GM23248 (cell line): ENCODE measurements at regions not wholly inside any gene's neighbourhood (a gene's known extent, or its start where the extent isn't known, plus 50 kb on each side); places are given as distances from the start of the nearest gene placed in this dataset.

Source experiments
- DNase-seq: peaks from one replicate; pipeline ENCODE4 v3.0.0-alpha.2; 2015
- H2AFZ ChIP-seq: fragments of 200-600 bp; sonication (generic); 2 replicates; pipeline ENCODE4 v1.6.1; 2016; ENCODE audit warnings: antibody characterized with exemption
- H3F3A ChIP-seq: fragments of 200-600 bp; sonication (generic); 2 replicates; pipeline ENCODE4 v1.6.1; 2016; ENCODE audit warnings: mild to moderate bottlenecking, antibody characterized with exemption, mixed run types; ENCODE audit not compliant: insufficient read depth
- H3K27ac ChIP-seq: fragments of 200-600 bp; sonication (generic); 2 replicates; pipeline ENCODE4 v1.5.1; 2016; ENCODE audit warnings: mild to moderate bottlenecking
- H3K27me3 ChIP-seq: fragments of 200-600 bp; sonication (generic); replicated peaks from 2 replicates; pipeline ENCODE4 v1.6.1; 2016; ENCODE audit warnings: mild to moderate bottlenecking; ENCODE audit not compliant: insufficient read depth
- H3K36me3 ChIP-seq: fragments of 200-600 bp; sonication (generic); 2 replicates; pipeline ENCODE4 v1.6.1; 2016; ENCODE audit warnings: low read depth, mild to moderate bottlenecking
- H3K4me1 ChIP-seq: fragments of 200-600 bp; sonication (generic); 2 replicates; pipeline ENCODE4 v1.6.1; 2016; ENCODE audit warnings: mild to moderate bottlenecking; ENCODE audit not compliant: insufficient read depth
- H3K4me2 ChIP-seq: fragments of 200-600 bp; sonication (generic); one replicate; pipeline ENCODE4 v1.6.1; 2016; ENCODE audit warnings: mild to moderate bottlenecking; ENCODE audit not compliant: unreplicated experiment
- H3K4me3 ChIP-seq: fragments of 200-600 bp; sonication (generic); 2 replicates; pipeline ENCODE4 v1.5.1; 2016; ENCODE audit warnings: mild to moderate bottlenecking
- H3K79me2 ChIP-seq: fragments of 200-600 bp; sonication (generic); 2 replicates; pipeline ENCODE4 v1.6.1; 2016; ENCODE audit warnings: mild to moderate bottlenecking; ENCODE audit not compliant: insufficient read depth
- H3K9ac ChIP-seq: fragments of 200-600 bp; sonication (generic); 2 replicates; pipeline ENCODE4 v1.6.1; 2016; ENCODE audit warnings: mild to moderate bottlenecking
- H3K9me2 ChIP-seq: fragments of 200-600 bp; sonication (generic); 2 replicates; pipeline ENCODE4 v1.6.1; 2016; ENCODE audit warnings: mixed run types, mild to moderate bottlenecking, moderate library complexity; ENCODE audit not compliant: insufficient read depth
- H3K9me3 ChIP-seq: fragments of 200-600 bp; sonication (generic); one replicate; pipeline ENCODE4 v1.6.1; 2017; ENCODE audit warnings: low read depth
- H4K20me1 ChIP-seq: fragments of 200-600 bp; sonication (generic); 2 replicates; pipeline ENCODE4 v1.6.0; 2016; ENCODE audit not compliant: insufficient read depth
- EZH2 ChIP-seq: fragments of 200-600 bp; sonication (generic); IDR thresholded peaks from 2 replicates; pipeline ENCODE4 v1.6.1; 2018; ENCODE audit warnings: antibody characterized with exemption, mild to moderate bottlenecking; ENCODE audit not compliant: insufficient read depth, poor library complexity, severe bottlenecking
- EZH2phosphoT487 ChIP-seq: fragments of 200-600 bp; sonication (generic); IDR thresholded peaks from 2 replicates; pipeline ENCODE4 v1.6.1; 2018; ENCODE audit warnings: antibody characterized with exemption, moderate library complexity, mild to moderate bottlenecking, low read depth; ENCODE audit not compliant: insufficient read depth
- WGBS, 2 experiments: methylation state at CpG; one replicate each; pipeline ENCODE4 v1.1.6; 2015 to 2017; ENCODE audit warnings: low lambda C conversion rate in 2 of 2, low coverage in 1 of 2; ENCODE audit errors: missing lambda C conversion rate in 2 of 2; 5-methylcytosine and 5-hydroxymethylcytosine counted together
- in situ Hi-C: fragments of 300-500 bp; cut with MboI; formaldehyde crosslinking; loops from 2 replicates; pipeline ENCODE4 v1.15.0; 2020

GRCh38 chr3:88230638-88231037 lies 80.9 kb downstream of the C3orf38 start:
- TF ChIP-seq EZH2phosphoT487: no peak
- TF ChIP-seq EZH2: no peak
- H3K27ac ChIP-seq: no peak overlapping the region
- H3K9me3 ChIP-seq: no peaks in the 10 kb centered on the region
- in situ Hi-C loops: no loop called here
- no peak for DNase-seq
- H3K9ac ChIP-seq: no peak overlapping the region
- H3K79me2 ChIP-seq: no peaks in the 10 kb centered on the region
- no peaks in the 10 kb centered on the region for H3K4me1 ChIP-seq
- H3K4me3 ChIP-seq: no peak overlapping the region
- no peaks in the 10 kb centered on the region for H3K9me2 ChIP-seq
- peaks cover 3% of the 10 kb centered on the region; the same call in 1 of the 2 replicates for H3K27me3 ChIP-seq
- WGBS, 2 experiments: 66 to 73% methylated on average over 7 of the region's 7 CpGs
- H3F3A ChIP-seq: no peaks in the 10 kb centered on the region
- no peak overlapping the region for H3K4me2 ChIP-seq
- H4K20me1 ChIP-seq: no peaks in the 10 kb centered on the region
- H3K36me3 ChIP-seq: no peaks in the 10 kb centered on the region
- H2AFZ ChIP-seq: no peak overlapping the region

GRCh38 chr3:88231207-88231606 lies 81.4 kb downstream of the C3orf38 start:
- H3K4me1 ChIP-seq: no peaks in the 10 kb centered on the region
- no peak for TF ChIP-seq EZH2phosphoT487
- in situ Hi-C loops: no loop called here
- no peak overlapping the region for H2AFZ ChIP-seq
- H3K27me3 ChIP-seq: 0 out of 2 replicates have a peak, but pooled peaks cover 3% of the 10 kb centered on the region
- no peaks in the 10 kb centered on the region for H3K9me3 ChIP-seq
- no peaks in the 10 kb centered on the region for H3K79me2 ChIP-seq
- H4K20me1 ChIP-seq: no peaks in the 10 kb centered on the region
- H3K9ac ChIP-seq: no peak overlapping the region
- DNase-seq: no peak
- 58 to 61% methylated on average over 4 of the region's 4 CpGs for WGBS, 2 experiments
- no peaks in the 10 kb centered on the region for H3F3A ChIP-seq
- no peaks in the 10 kb centered on the region for H3K36me3 ChIP-seq
- H3K9me2 ChIP-seq: no peaks in the 10 kb centered on the region
- no peak overlapping the region for H3K4me3 ChIP-seq
- H3K27ac ChIP-seq: no peak overlapping the region
- no peak overlapping the region for H3K4me2 ChIP-seq

GRCh38 chr3:88231632-88232031 lies 81.9 kb downstream of the C3orf38 start:
- DNase-seq: no peak
- WGBS, 2 experiments: 42 to 47% methylated on average over 1 of the region's 1 CpG
- no peaks in the 10 kb centered on the region for H3K79me2 ChIP-seq
- H3K27ac ChIP-seq: no peak overlapping the region
- TF ChIP-seq EZH2 (no peak), EZH2phosphoT487 (no peak)
- H3K9ac ChIP-seq: no peak overlapping the region
- H3K4me2 ChIP-seq: no peak overlapping the region
- H3K9me2 ChIP-seq: no peaks in the 10 kb centered on the region
- H3K4me1 ChIP-seq: no peaks in the 10 kb centered on the region
- in situ Hi-C loops: no loop called here
- H2AFZ ChIP-seq: no peak overlapping the region
- H3K4me3 ChIP-seq: no peak overlapping the region
- H3K36me3 ChIP-seq: no peaks in the 10 kb centered on the region
- H4K20me1 ChIP-seq: no peaks in the 10 kb centered on the region
- no peaks in the 10 kb centered on the region for H3F3A ChIP-seq
- H3K27me3 ChIP-seq: 0 out of 2 replicates have a peak, but pooled peaks cover 2% of the 10 kb centered on the region
- no peaks in the 10 kb centered on the region for H3K9me3 ChIP-seq

GRCh38 chr3:88235102-88235501 lies 85.3 kb downstream of the C3orf38 start:
- no peaks in the 10 kb centered on the region for H3K36me3 ChIP-seq
- no peak overlapping the region for H2AFZ ChIP-seq
- no peaks in the 10 kb centered on the region for H3K9me2 ChIP-seq
- 0 out of 2 replicates have a peak, but pooled peaks cover 3% of the 10 kb centered on the region for H3K27me3 ChIP-seq
- no peak overlapping the region for H3K9ac ChIP-seq
- TF ChIP-seq EZH2phosphoT487 (no peak), EZH2 (no peak)
- no peaks in the 10 kb centered on the region for H3F3A ChIP-seq
- in situ Hi-C loops: no loop called here
- no peak overlapping the region for H3K4me3 ChIP-seq
- H4K20me1 ChIP-seq: no peaks in the 10 kb centered on the region
- no peaks in the 10 kb centered on the region for H3K9me3 ChIP-seq
- H3K4me2 ChIP-seq: no peak overlapping the region
- H3K4me1 ChIP-seq: no peaks in the 10 kb centered on the region
- WGBS, 2 experiments: 12 to 21% methylated on average over 1 of the region's 1 CpG
- peak; percentile 8 for DNase-seq
- no peak overlapping the region for H3K27ac ChIP-seq
- no peaks in the 10 kb centered on the region for H3K79me2 ChIP-seq

GRCh38 chr3:88239870-88240269 lies 90.1 kb downstream of the C3orf38 start:
- Histone ChIP-seq H3K4me1 (no peaks in the 10 kb centered on the region), H2AFZ (no peak overlapping the region), H3K4me3 (no peak overlapping the region), H3K9me2 (no peaks in the 10 kb centered on the region), H4K20me1 (no peaks in the 10 kb centered on the region), H3K9me3 (no peaks in the 10 kb centered on the region), H3K4me2 (no peak overlapping the region), H3K9ac (no peak overlapping the region), H3K36me3 (no peaks in the 10 kb centered on the region), H3K79me2 (no peaks in the 10 kb centered on the region), H3K27me3 (0 out of 2 replicates have a peak, but pooled peaks cover 3% of the 10 kb centered on the region), H3F3A (no peaks in the 10 kb centered on the region), H3K27ac (no peak overlapping the region)
- TF ChIP-seq EZH2: no peak
- no peak for TF ChIP-seq EZH2phosphoT487
- WGBS, 2 experiments: 55 to 60% methylated on average over 4 of the region's 4 CpGs
- DNase-seq: no peak
- in situ Hi-C loops: no loop called here
